Calu3 (cell line): ENCODE measurements at regions not wholly inside any gene's neighbourhood (a gene's known extent, or its start where the extent isn't known, plus 50 kb on each side); places are given as distances from the start of the nearest gene placed in this dataset.

Experiments
- BruUV-seq: library from RNA; stranded (reverse); fragments of 400-500 nt; replicated peaks from 2 replicates; lab custom pipeline; 2021; lab: Mats Ljungman, UMichigan
- CTCF ChIA-PET: fragments of 300-600 bp; sonication (Branson Sonifier 250); formaldehyde crosslinking; loops from one replicate; lab custom pipeline; 2022; ENCODE audit warnings: antibody characterized with exemption; lab: Charles Lee
- DNase-seq: peaks from one replicate; pipeline ENCODE4 v3.0.0; 2022
- H3K27ac Mint-ChIP-seq: one replicate; pipeline ENCODE4 v1.8.0; 2022; ENCODE audit warnings: mixed read lengths; ENCODE audit not compliant: unreplicated experiment
- H3K27me3 Mint-ChIP-seq: one replicate; pipeline ENCODE4 v1.8.0; 2022; ENCODE audit warnings: mixed read lengths; ENCODE audit not compliant: unreplicated experiment
- H3K36me3 Mint-ChIP-seq: one replicate; pipeline ENCODE4 v1.8.0; 2022; ENCODE audit warnings: mild to moderate bottlenecking, moderate library complexity, mixed read lengths; ENCODE audit not compliant: insufficient read depth, unreplicated experiment
- H3K4me1 Mint-ChIP-seq: one replicate; pipeline ENCODE4 v1.8.0; 2022; ENCODE audit warnings: mild to moderate bottlenecking, low read depth, mixed read lengths; ENCODE audit not compliant: unreplicated experiment
- H3K4me3 Mint-ChIP-seq: one replicate; pipeline ENCODE4 v1.8.0; 2022; ENCODE audit warnings: mild to moderate bottlenecking, low read depth, moderate library complexity, mixed read lengths; ENCODE audit not compliant: unreplicated experiment
- H3K9me3 Mint-ChIP-seq: one replicate; pipeline ENCODE4 v1.8.0; 2022; ENCODE audit warnings: low read depth, mixed read lengths; ENCODE audit not compliant: unreplicated experiment
- intact Hi-C: fragments of 100-400 bp; cut with micrococcal nuclease; formaldehyde crosslinking; loops from one replicate; pipeline ENCODE4 v1.10.0; 2022; ENCODE audit not compliant: unreplicated experiment
- TF ChIP-seq, protein P1 (sequence below): fragments of 200-600 bp; IDR thresholded peaks from one replicate; pipeline ENCODE4 v1.8.0; 2022; ENCODE audit warnings: antibody characterized with exemption; ENCODE audit not compliant: unreplicated experiment

DNA sequence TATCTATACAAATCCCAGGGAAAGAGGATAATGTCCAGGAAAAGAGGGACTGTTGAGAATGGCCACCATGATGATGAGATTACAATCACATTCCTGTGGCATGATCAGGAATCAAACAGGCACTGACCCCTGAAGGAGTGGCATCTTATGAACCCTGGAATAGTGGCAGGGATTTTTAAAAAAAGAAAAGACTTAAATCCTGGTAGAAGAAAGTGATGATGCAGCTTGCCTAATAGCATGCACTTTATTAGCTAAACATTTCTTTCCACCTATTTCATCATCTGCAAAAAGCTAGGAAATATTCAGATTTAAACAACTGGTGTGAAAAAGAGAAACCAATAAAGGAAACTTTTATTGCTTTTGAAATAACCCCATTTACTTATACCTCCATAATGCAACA lies 87.2 kb upstream of the FSHR start:
- no peaks in the 10 kb centered on the region for H3K36me3 Mint-ChIP-seq
- TF ChIP-seq, protein P1, sequence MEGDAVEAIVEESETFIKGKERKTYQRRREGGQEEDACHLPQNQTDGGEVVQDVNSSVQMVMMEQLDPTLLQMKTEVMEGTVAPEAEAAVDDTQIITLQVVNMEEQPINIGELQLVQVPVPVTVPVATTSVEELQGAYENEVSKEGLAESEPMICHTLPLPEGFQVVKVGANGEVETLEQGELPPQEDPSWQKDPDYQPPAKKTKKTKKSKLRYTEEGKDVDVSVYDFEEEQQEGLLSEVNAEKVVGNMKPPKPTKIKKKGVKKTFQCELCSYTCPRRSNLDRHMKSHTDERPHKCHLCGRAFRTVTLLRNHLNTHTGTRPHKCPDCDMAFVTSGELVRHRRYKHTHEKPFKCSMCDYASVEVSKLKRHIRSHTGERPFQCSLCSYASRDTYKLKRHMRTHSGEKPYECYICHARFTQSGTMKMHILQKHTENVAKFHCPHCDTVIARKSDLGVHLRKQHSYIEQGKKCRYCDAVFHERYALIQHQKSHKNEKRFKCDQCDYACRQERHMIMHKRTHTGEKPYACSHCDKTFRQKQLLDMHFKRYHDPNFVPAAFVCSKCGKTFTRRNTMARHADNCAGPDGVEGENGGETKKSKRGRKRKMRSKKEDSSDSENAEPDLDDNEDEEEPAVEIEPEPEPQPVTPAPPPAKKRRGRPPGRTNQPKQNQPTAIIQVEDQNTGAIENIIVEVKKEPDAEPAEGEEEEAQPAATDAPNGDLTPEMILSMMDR: no peak
- no peak for DNase-seq
- no TSS peak for BruUV-seq
- H3K4me1 Mint-ChIP-seq: no peaks in the 10 kb centered on the region
- H3K27ac Mint-ChIP-seq: no peak overlapping the region
- no peaks in the 10 kb centered on the region for H3K27me3 Mint-ChIP-seq
- intact Hi-C loops: no loop called here
- H3K9me3 Mint-ChIP-seq: peaks cover 25% of the 10 kb centered on the region
- H3K4me3 Mint-ChIP-seq: no peak overlapping the region
- CTCF ChIA-PET: no interaction called here

DNA sequence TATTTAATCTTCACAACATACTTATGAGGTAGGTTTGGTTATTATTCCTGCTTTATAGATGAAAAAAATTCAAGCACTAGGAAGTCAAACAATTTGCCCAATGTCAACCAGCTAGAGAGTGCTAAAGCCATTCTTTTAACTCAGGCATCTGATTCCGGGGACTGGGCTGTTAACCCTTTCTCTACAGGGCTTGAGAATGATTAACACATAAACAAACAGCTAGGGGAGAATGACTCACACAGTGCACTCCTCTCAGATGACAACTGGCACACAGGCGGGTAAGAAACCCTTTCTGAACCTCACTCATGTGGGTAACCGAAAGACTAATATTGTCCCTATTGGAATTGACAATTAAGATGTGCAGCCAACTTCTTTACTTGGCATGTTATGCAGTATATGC lies 86.3 kb upstream of the FSHR start:
- DNase-seq: no peak
- BruUV-seq: no TSS peak
- CTCF ChIA-PET: no interaction called here
- H3K27me3 Mint-ChIP-seq: no peaks in the 10 kb centered on the region
- intact Hi-C loops: no loop called here
- peaks cover 30% of the 10 kb centered on the region for H3K9me3 Mint-ChIP-seq
- no peaks in the 10 kb centered on the region for H3K4me1 Mint-ChIP-seq
- no peaks in the 10 kb centered on the region for H3K36me3 Mint-ChIP-seq
- no peak overlapping the region for H3K27ac Mint-ChIP-seq
- H3K4me3 Mint-ChIP-seq: no peak overlapping the region
- TF ChIP-seq, protein P1: no peak

DNA sequence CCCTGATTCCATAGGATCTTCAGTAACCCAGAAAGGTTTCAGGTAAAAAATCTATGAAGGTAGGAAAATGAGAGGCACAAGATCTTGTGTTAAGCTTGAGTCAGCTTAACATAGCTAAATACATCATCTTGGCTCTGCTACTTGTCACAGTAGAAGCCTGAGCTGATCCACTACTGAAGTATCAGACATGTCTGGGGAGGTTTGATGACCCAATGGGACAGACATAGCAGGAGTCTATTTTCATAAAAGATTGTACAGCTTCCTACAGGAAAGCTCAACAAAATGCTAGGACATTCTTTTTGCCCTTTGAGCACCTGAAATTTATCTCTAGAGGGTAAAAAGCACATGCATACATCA lies 84.3 kb upstream of the FSHR start:
- TF ChIP-seq, protein P1: no peak
- Mint-ChIP-seq H3K4me3 (no peak overlapping the region), H3K4me1 (no peaks in the 10 kb centered on the region), H3K27ac (no peak overlapping the region), H3K9me3 (peaks cover 23% of the 10 kb centered on the region), H3K36me3 (no peaks in the 10 kb centered on the region), H3K27me3 (no peaks in the 10 kb centered on the region)
- intact Hi-C loops: no loop called here
- no peak for DNase-seq
- CTCF ChIA-PET: no interaction called here
- BruUV-seq: no TSS peak

DNA sequence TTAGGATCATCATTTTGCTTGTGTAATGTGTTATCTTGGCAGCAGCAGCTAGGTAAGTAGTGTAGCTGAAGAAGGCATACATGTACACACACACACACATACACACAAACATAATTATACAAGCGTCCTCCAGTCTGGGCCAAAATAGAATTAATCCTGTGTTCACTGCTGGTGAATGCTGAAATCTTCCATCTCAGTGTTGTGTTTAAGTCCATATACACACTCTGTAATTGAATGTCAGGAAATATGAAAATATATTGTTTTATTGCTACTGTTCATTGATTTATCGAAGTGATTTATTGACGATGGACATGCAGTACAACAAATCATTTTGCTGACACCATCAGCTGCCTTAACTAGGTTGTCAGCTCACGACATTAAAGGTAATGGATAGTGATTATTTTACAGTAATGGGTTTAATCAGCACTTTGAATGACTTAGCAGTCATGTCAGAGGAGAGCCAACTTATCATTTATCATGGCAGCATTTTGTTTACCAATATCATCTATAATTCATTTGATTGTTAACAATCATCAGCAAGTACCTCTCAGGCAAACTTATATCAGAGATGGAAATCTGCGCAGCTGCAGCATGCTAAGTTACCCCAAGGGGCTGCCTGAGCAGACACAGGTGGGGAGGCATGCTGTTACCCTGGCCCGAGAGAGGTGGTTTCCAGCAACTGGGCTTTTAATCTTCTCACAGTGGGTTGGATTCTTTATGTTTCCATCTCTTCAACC lies 83.7 kb upstream of the FSHR start:
- H3K27ac Mint-ChIP-seq: no peak overlapping the region
- H3K4me1 Mint-ChIP-seq: no peaks in the 10 kb centered on the region
- H3K4me3 Mint-ChIP-seq: no peak overlapping the region
- DNase-seq: no peak
- no TSS peak for BruUV-seq
- CTCF ChIA-PET: no interaction called here
- no peaks in the 10 kb centered on the region for H3K36me3 Mint-ChIP-seq
- H3K27me3 Mint-ChIP-seq: no peaks in the 10 kb centered on the region
- TF ChIP-seq, protein P1: no peak
- intact Hi-C loops: no loop called here
- H3K9me3 Mint-ChIP-seq: peaks cover 20% of the 10 kb centered on the region
